ENCODE measurements at regions not wholly inside any gene's neighbourhood (a gene's known extent, or its start where the extent isn't known, plus 50 kb on each side); places are given as distances from the start of the nearest gene placed in this dataset.

- Histone ChIP-seq H3K9ac (no peak overlapping the region), H3K4me2 (no peak overlapping the region), H3K4me3 (IDR thresholded peaks at IDR 0.05; ENCODE audit: insufficient read depth, low read depth, low read length) (no peak overlapping the region), H3K27ac (no peak overlapping the region), H3K36me3 (ENCODE audit: insufficient read depth) (no peaks in the 10 kb centered on the region), H3K4me1 (ENCODE audit: low read depth, poor library complexity, severe bottlenecking) (no peaks in the 10 kb centered on the region), H2AFZ (ENCODE audit: low read depth) (no peak overlapping the region), H3K27me3 (ENCODE audit: insufficient read depth, low read depth) (no peaks in the 10 kb centered on the region), H3K79me2 (ENCODE audit: insufficient read depth, low read depth) (no peaks in the 10 kb centered on the region), H4K20me1 (ENCODE audit: insufficient read depth) (no peaks in the 10 kb centered on the region)
- TF ChIP-seq CTCF (conservative IDR thresholded peaks at IDR 0.05; ENCODE audit: low read depth, low read length), result no peak
Observed at GRCh38 chr11:131002145-131002544, 85.9 kb upstream of the SNX19 start.

DNA sequence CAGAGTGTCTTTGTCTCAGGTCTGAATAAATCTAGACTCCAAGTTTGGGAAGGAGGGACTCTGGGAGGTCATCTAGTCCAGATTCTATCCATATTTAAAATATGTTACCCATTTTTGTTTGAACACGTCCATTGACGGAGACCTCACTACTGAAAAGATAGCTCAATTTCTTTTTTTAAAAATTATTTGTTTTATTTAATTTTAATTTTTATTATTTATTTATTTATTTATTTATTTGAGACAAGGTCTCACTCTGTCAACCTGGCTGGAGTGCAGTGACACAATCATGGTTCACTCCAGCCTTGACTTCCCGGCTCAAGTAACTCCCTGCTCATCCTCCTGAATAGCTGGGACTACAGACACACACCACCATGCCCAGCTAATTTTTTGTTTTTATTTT, 89.5 kb upstream of the SNX19 start:
- H3K9ac ChIP-seq, result no peak overlapping the region
- no peak overlapping the region for H3K4me3 ChIP-seq (IDR thresholded peaks at IDR 0.05; ENCODE audit: insufficient read depth, low read depth, low read length)
- H2AFZ ChIP-seq (ENCODE audit: low read depth), result no peak overlapping the region
- H3K4me2 ChIP-seq, result no peak overlapping the region
- H3K4me1 ChIP-seq (ENCODE audit: low read depth, poor library complexity, severe bottlenecking), result no peaks in the 10 kb centered on the region
- H3K27me3 ChIP-seq (ENCODE audit: insufficient read depth, low read depth), result no peaks in the 10 kb centered on the region
- H3K36me3 ChIP-seq (ENCODE audit: insufficient read depth), result no peaks in the 10 kb centered on the region
- no peaks in the 10 kb centered on the region for H3K79me2 ChIP-seq (ENCODE audit: insufficient read depth, low read depth)
- no peaks in the 10 kb centered on the region for H4K20me1 ChIP-seq (ENCODE audit: insufficient read depth)
- TF ChIP-seq CTCF (conservative IDR thresholded peaks at IDR 0.05; ENCODE audit: low read depth, low read length), result no peak
- no peak overlapping the region for H3K27ac ChIP-seq

DNA sequence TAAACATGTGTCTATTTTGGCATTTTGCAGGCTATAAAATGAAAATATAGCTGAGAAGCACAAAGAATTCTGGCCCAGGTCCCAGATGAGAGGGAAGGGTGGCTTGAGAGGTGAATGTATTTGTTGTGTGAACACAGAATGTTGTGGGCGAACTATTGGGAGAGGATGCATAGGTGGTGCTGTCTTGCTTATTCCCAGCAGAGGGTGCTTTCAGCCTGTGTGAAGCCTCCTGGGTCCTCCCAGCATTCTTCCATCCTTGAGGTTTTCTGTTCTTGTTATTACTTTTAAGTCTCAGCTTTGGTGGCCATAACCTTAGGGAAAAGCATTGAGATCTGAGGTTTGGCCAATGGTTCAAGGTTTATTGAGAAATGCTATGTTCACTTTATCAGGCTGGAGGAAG, 108.7 kb upstream of the SNX19 start:
- no peak overlapping the region for H3K4me3 ChIP-seq (IDR thresholded peaks at IDR 0.05; ENCODE audit: insufficient read depth, low read depth, low read length)
- H3K9ac ChIP-seq, result no peak overlapping the region
- H3K27ac ChIP-seq, result no peak overlapping the region
- no peak overlapping the region for H2AFZ ChIP-seq (ENCODE audit: low read depth)
- no peak for TF ChIP-seq CTCF (conservative IDR thresholded peaks at IDR 0.05; ENCODE audit: low read depth, low read length)
- H3K79me2 ChIP-seq (ENCODE audit: insufficient read depth, low read depth), result no peaks in the 10 kb centered on the region
- H4K20me1 ChIP-seq (ENCODE audit: insufficient read depth), result no peaks in the 10 kb centered on the region
- H3K4me2 ChIP-seq, result no peak overlapping the region
- H3K4me1 ChIP-seq (ENCODE audit: low read depth, poor library complexity, severe bottlenecking), result no peaks in the 10 kb centered on the region
- H3K36me3 ChIP-seq (ENCODE audit: insufficient read depth), result no peaks in the 10 kb centered on the region
- H3K27me3 ChIP-seq (ENCODE audit: insufficient read depth, low read depth), result no peaks in the 10 kb centered on the region

DNA sequence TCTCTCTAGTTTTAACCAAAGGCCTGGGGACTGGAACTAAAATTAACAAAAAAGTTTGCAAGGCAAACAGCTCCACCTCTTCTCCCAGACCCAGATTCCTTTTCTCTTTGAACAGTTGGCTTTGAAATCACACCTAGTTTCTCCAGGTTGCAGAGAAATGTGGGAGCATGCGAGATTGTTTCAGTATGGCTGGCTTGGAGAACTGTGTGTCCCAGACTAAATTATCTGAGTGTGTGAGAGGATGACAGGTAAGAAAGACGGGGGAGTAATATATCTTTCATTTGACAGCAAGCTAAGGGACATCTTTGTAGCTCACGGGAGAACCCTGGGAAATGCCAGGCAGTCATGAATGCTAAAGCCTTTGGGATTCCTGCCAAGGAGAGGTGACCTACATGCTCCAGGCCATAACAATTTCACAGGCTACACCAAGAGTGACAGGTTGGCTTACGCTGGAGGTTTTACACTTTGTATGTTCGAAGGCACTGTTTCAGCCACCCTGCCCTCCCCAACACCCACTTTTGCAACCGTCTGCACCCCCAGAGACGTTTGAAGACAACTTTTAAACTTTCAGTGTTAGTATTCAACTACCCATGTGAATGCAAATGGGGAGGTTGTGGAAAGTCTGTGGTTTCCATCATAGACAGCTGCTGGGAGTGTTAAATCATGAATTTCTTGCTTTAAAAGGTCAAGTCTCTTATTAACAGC, 109.3 kb upstream of the SNX19 start:
- Histone ChIP-seq H3K27me3 (ENCODE audit: insufficient read depth, low read depth) (no peaks in the 10 kb centered on the region), H3K79me2 (ENCODE audit: insufficient read depth, low read depth) (no peaks in the 10 kb centered on the region), H4K20me1 (ENCODE audit: insufficient read depth) (no peaks in the 10 kb centered on the region), H2AFZ (ENCODE audit: low read depth) (no peak overlapping the region), H3K4me1 (ENCODE audit: low read depth, poor library complexity, severe bottlenecking) (no peaks in the 10 kb centered on the region), H3K4me2 (no peak overlapping the region), H3K27ac (no peak overlapping the region), H3K36me3 (ENCODE audit: insufficient read depth) (no peaks in the 10 kb centered on the region), H3K9ac (no peak overlapping the region), H3K4me3 (IDR thresholded peaks at IDR 0.05; ENCODE audit: insufficient read depth, low read depth, low read length) (no peak overlapping the region)
- TF ChIP-seq CTCF (conservative IDR thresholded peaks at IDR 0.05; ENCODE audit: low read depth, low read length), result no peak
